ENCODE measurements at regions not wholly inside any gene's neighbourhood (a gene's known extent, or its start where the extent isn't known, plus 50 kb on each side); places are given as distances from the start of the nearest gene placed in this dataset.

DNA sequence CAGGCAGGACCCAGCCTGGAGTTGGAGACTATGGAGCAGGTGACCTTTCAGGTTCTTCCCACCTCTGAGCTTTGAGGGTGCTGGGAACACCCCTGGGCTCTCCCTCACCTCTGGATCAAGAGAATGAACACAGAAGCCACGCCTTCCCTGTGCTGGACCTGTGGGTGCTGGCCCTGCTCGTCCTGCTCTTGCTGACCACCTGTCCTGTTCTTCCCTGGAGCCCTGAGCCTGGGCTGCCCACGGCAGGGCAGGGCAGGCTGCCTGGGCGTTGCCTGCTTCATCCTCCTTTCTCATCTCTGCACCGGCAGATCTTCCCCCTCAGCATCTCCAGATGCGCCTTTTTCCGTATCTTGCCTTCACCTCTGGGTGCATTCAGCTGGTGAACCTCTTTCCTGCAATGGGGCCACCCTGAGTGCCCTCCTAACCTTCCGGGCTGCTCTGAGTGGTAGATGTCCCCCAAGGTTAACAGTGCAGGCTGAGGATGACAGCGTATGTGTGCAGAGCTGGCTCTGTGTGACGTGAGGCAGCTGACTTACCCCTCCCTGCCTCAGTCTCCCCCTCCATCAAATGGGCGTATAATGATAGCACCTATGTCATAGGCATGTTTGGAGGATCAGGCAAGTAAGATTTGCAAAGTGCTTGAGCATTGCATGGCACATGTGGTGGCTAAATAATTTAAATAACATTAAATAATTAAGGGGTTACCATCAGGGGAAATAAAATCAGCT lies 225.8 kb upstream of the CIBAR2 start:
- Histone ChIP-seq H3K4me3 (no peak overlapping the region), H3K9me3 (ENCODE audit: low read depth, low read length) (no peaks in the 10 kb centered on the region), H3K9ac (ENCODE audit: insufficient read length) (no peak overlapping the region), H3K36me3 (ENCODE audit: insufficient read depth, low read length) (no peaks in the 10 kb centered on the region), H3K27ac (no peak overlapping the region)
- no peak for TF ChIP-seq FOXP2 (optimal IDR thresholded peaks at IDR 0.05; ENCODE audit: control extremely low read depth, extremely low read length, insufficient read depth)
- TF ChIP-seq EZH2 (IDR thresholded peaks at IDR 0.05): no peak
- TF ChIP-seq POLR2AphosphoS5 (IDR thresholded peaks at IDR 0.05; ENCODE audit: borderline replicate concordance, low read depth, low read length): no peak
- DNase-seq (ENCODE audit: low read depth, low spot score): no peak

DNA sequence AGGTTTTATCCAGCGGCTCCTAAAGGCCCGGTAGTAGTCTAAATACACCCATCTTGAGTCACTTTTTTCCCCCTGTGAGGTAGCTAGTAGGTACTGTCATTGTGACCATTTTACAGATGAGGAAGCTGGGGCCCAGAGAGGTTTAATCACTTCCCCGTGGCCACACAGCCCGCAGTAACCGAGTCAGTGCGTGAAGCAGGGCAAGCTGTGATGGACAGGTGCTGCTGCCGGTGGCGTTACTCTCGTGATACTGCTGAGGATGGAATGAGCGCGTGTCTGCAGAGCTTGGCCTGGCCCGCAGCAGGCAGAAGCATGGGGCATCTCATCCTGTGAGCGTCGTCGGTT lies 226.3 kb upstream of the CIBAR2 start:
- no peak for DNase-seq (ENCODE audit: low read depth, low spot score)

DNA sequence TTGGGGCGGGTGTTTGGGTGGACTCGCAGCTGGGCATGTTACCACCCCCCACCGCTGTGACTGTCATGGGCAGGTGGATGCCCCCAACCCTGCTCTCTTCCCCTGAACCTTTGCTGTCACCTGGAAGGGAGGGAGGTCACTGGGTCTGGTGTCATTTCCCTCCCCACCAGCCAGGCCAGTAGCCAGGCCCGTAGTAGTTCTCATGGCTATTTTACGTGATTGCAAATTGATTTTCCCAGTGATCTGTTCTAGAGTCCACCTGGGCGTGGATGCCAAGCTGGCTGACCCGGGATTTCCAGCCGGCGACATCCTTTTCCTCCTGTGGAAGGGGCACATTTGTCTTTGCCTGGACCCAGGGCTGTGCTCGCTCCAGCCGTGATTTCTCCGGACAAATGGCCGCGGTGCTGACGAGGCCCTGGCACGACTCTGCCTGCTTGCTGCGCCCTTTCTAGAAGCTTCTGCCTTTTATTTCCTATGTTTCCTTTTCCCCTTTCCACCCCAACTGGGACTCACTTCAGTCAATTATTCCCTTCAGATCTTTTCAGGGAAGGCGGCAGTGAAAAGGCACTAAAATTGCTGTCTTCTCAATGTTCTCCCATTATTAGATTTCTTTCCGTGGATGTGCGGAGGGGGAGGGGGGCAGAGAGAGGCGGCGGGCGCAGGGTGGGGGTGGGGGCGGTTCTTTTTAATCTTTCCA lies 226.9 kb upstream of the CIBAR2 start:
- H3K9me3 ChIP-seq (ENCODE audit: low read depth, low read length): no peaks in the 10 kb centered on the region
- no peak overlapping the region for H3K9ac ChIP-seq (ENCODE audit: insufficient read length)
- DNase-seq (ENCODE audit: low read depth, low spot score): no peak
- no peaks in the 10 kb centered on the region for H3K36me3 ChIP-seq (ENCODE audit: insufficient read depth, low read length)
- H3K27ac ChIP-seq: no peak overlapping the region
- TF ChIP-seq POLR2AphosphoS5 (IDR thresholded peaks at IDR 0.05; ENCODE audit: borderline replicate concordance, low read depth, low read length) (no peak), FOXP2 (optimal IDR thresholded peaks at IDR 0.05; ENCODE audit: control extremely low read depth, extremely low read length, insufficient read depth) (no peak), EZH2 (IDR thresholded peaks at IDR 0.05) (no peak)
- no peak overlapping the region for H3K4me3 ChIP-seq

More for the DNA sequence above, 226.3 kb upstream of the CIBAR2 start:
- Histone ChIP-seq H3K9me3 (ENCODE audit: low read depth, low read length) (no peaks in the 10 kb centered on the region), H3K9ac (ENCODE audit: insufficient read length) (no peak overlapping the region), H3K4me3 (no peak overlapping the region), H3K36me3 (ENCODE audit: insufficient read depth, low read length) (no peaks in the 10 kb centered on the region), H3K27ac (no peak overlapping the region)
- no peak for TF ChIP-seq EZH2 (IDR thresholded peaks at IDR 0.05)
- no peak for TF ChIP-seq POLR2AphosphoS5 (IDR thresholded peaks at IDR 0.05; ENCODE audit: borderline replicate concordance, low read depth, low read length)
- TF ChIP-seq FOXP2 (optimal IDR thresholded peaks at IDR 0.05; ENCODE audit: control extremely low read depth, extremely low read length, insufficient read depth): no peak

DNA sequence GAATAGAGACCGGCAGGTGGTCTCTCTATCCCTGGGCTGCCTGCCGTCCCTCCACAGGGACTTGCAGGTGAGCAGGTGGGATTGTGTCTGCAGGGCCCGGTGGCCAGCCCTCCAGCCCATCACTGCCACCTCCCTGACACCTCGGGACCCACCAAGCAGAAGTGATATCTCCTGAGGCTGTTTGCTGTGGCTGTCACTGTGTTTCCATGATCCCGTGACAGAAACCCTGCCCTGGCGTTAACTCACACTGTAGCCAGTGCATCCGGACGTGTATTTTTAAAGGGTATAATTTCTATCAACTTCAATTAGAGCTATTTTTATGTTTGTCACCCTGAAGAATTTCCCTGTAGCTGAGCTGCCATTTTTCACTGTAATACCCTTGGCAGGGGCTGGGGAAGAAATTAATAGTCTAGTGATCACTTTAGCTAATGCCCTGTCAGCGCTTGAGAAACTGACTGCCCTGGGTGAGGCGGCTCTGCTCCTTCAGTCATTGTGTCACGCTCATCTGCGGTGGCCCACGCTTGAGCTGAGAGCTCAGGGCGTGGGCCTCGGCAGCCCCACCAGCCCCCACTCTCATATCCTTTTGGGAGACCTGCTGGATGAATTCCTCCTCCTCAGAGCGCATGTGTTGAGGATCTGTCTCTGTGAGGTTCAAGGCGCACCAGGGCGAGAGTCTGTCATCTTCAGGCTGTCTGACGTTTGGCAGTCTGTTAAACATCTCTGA lies 229.9 kb upstream of the CIBAR2 start:
- Histone ChIP-seq H3K9me3 (ENCODE audit: low read depth, low read length) (no peaks in the 10 kb centered on the region), H3K4me3 (no peak overlapping the region), H3K36me3 (ENCODE audit: insufficient read depth, low read length) (no peaks in the 10 kb centered on the region), H3K27ac (no peak overlapping the region), H3K9ac (ENCODE audit: insufficient read length) (no peak overlapping the region)
- TF ChIP-seq EZH2 (IDR thresholded peaks at IDR 0.05) (no peak), POLR2AphosphoS5 (IDR thresholded peaks at IDR 0.05; ENCODE audit: borderline replicate concordance, low read depth, low read length) (no peak), FOXP2 (optimal IDR thresholded peaks at IDR 0.05; ENCODE audit: control extremely low read depth, extremely low read length, insufficient read depth) (no peak)
- no peak for DNase-seq (ENCODE audit: low read depth, low spot score)

DNA sequence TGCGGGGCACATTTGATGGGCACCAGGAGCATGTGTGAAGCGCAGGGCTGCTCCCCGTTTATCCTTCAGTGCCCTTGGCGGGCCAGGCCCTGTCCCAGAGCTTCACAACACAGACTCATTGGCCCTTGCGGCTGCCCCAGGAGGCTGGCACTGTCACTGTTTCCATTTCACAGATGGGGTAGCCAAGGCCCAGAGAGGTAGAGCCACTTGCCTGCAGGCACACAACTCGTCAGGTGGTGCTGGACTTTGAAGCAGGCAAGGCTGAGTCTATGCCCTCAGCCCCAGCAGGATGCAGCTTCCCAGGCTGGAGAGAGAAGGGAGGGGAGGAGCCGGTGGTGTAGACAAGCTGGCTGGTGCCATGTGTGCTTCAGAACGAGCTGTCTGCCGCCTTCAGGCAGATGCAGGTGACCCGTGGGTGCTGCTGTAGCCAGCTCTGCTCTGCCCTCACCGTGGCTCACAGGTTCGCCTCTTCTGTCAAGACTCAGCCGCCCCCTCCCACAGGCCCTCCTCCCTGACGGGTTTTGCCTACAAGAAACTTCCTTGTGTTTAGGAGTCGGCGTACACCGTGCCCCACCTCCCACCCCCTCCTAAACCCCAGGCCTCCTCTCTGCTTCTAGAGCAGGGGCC lies 232.3 kb upstream of the CIBAR2 start:
- DNase-seq (ENCODE audit: low read depth, low spot score): no peak
- TF ChIP-seq EZH2 (IDR thresholded peaks at IDR 0.05) (no peak), POLR2AphosphoS5 (IDR thresholded peaks at IDR 0.05; ENCODE audit: borderline replicate concordance, low read depth, low read length) (no peak), FOXP2 (optimal IDR thresholded peaks at IDR 0.05; ENCODE audit: control extremely low read depth, extremely low read length, insufficient read depth) (no peak)
- H3K36me3 ChIP-seq (ENCODE audit: insufficient read depth, low read length): no peaks in the 10 kb centered on the region
- no peak overlapping the region for H3K27ac ChIP-seq
- no peak overlapping the region for H3K9ac ChIP-seq (ENCODE audit: insufficient read length)
- no peak overlapping the region for H3K4me3 ChIP-seq
- H3K9me3 ChIP-seq (ENCODE audit: low read depth, low read length): no peaks in the 10 kb centered on the region

DNA sequence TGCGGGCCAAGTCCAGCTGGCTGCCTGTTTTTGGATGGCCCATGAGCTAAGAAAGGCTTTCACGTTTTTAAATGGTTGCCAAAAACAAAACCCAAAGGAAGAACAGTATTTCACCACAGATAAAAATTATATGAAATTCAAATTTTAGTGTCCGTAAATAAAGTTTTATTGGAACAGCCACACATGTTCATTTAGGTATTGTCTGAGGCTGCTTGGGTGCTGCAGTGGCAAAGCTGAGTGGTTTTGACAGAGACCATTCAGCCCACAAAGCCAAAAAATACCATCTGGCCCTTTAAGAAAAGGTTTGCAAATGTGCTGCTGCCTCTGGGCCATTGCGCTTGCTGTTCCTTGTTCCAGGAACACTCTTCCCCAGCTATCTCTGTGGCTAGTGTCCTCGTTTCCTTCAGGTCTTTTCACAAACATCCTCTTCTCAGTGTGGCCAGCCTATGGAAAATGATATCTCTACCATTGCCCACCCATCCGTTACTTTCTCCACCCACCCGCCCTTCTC lies 232.9 kb upstream of the CIBAR2 start:
- DNase-seq (ENCODE audit: low read depth, low spot score): no peak
- Histone ChIP-seq H3K9me3 (ENCODE audit: low read depth, low read length) (no peaks in the 10 kb centered on the region), H3K36me3 (ENCODE audit: insufficient read depth, low read length) (no peaks in the 10 kb centered on the region), H3K9ac (ENCODE audit: insufficient read length) (no peak overlapping the region), H3K4me3 (no peak overlapping the region), H3K27ac (no peak overlapping the region)
- TF ChIP-seq POLR2AphosphoS5 (IDR thresholded peaks at IDR 0.05; ENCODE audit: borderline replicate concordance, low read depth, low read length): no peak
- TF ChIP-seq FOXP2 (optimal IDR thresholded peaks at IDR 0.05; ENCODE audit: control extremely low read depth, extremely low read length, insufficient read depth): no peak
- no peak for TF ChIP-seq EZH2 (IDR thresholded peaks at IDR 0.05)

DNA sequence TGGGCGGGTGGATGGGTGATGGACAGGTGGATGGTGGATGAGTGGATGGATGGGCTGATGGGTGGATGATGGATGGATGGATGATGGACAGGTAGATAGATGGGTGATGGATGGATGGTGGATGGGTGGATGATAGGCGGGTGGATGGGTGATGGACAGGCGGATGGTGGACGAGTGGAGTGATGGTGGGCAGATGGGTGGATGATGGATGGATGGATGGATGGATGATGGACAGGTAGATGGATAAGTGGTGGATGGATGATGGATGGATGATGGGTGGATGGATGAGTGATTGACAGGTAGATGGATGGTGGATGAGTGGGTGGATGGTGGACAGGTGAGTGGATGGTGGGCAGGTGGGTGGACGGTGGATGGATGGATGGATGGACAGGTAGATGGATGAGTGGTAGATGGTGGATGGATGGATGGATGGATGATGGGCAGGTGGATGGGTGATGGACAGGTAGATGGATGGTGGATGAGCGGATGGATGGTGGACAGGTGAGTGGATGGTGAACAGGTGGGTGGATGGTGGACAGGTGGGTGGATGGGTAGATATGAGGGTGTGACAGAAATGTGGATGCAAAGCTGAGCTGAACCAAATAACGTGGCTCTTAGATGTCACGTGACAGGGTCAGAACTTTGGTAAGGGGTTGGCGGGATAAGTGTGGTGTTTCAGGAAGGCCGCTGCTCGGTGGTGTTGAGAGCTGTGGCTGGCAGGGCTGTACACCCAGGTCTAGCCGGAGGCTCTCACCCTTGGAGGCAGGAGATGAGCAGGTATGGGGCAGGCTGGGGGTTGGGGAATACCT lies 234.3 kb upstream of the CIBAR2 start:
- Histone ChIP-seq H3K9ac (ENCODE audit: insufficient read length) (no peak overlapping the region), H3K4me3 (no peak overlapping the region)
- TF ChIP-seq EZH2 (IDR thresholded peaks at IDR 0.05) (no peak), FOXP2 (optimal IDR thresholded peaks at IDR 0.05; ENCODE audit: control extremely low read depth, extremely low read length, insufficient read depth) (no peak), POLR2AphosphoS5 (IDR thresholded peaks at IDR 0.05; ENCODE audit: borderline replicate concordance, low read depth, low read length) (no peak)

More for the DNA sequence above, 234.3 kb upstream of the CIBAR2 start:
- Histone ChIP-seq H3K9me3 (ENCODE audit: low read depth, low read length) (no peaks in the 10 kb centered on the region), H3K27ac (no peak overlapping the region), H3K36me3 (ENCODE audit: insufficient read depth, low read length) (no peaks in the 10 kb centered on the region)
- DNase-seq (ENCODE audit: low read depth, low spot score): no peak
